DMS114 treated with DMSO at 0.1 percent for 48 hours (cell line): ENCODE measurements at regions not wholly inside any gene's neighbourhood (a gene's known extent, or its start where the extent isn't known, plus 50 kb on each side); places are given as distances from the start of the nearest gene placed in this dataset.

Source experiments
- DNase-seq: peaks from one replicate; lab custom pipeline; 2025; ENCODE audit not compliant: unreplicated experiment; lab: John Stamatoyannopoulos, UW

GRCh38 chr1:58861506-58861905 lies 77.7 kb upstream of the JUN start:
- no peak for DNase-seq

GRCh38 chr1:58862728-58863385 lies 79.0 kb upstream of the JUN start:
- no peak for DNase-seq

GRCh38 chr1:58864654-58865053 lies 80.8 kb upstream of the JUN start:
- DNase-seq: no peak

- DNase-seq: no peak
Observed at GRCh38 chr1:58866578-58866977, 82.7 kb upstream of the JUN start.

- no peak for DNase-seq
Observed at GRCh38 chr1:58869638-58870297, 85.9 kb upstream of the JUN start.

- no peak for DNase-seq
Observed at GRCh38 chr1:58870298-58870676, 86.4 kb upstream of the JUN start.

- DNase-seq: no peak
Observed at GRCh38 chr1:58874342-58874741, 90.5 kb upstream of the JUN start.

GRCh38 chr1:58874757-58875755 lies 91.2 kb upstream of the JUN start:
- no peak for DNase-seq

- DNase-seq: no peak
Observed at GRCh38 chr1:58879464-58879863, 95.6 kb upstream of the JUN start.

GRCh38 chr1:58880592-58880991 lies 96.7 kb upstream of the JUN start:
- DNase-seq: no peak

- DNase-seq: no peak
Observed at GRCh38 chr1:58881471-58881994, 97.7 kb upstream of the JUN start.

- DNase-seq: no peak
Observed at GRCh38 chr1:58882322-58882948, 98.6 kb upstream of the JUN start.

- DNase-seq: no peak
Observed at GRCh38 chr1:58883037-58883887, 99.4 kb upstream of the JUN start.

GRCh38 chr1:58883888-58884482 lies 100.1 kb upstream of the JUN start:
- no peak for DNase-seq

- no peak for DNase-seq
Observed at GRCh38 chr1:58884706-58885661, 101.1 kb upstream of the JUN start.

- DNase-seq: no peak
Observed at GRCh38 chr1:58885998-58886397, 102.2 kb upstream of the JUN start.

- no peak for DNase-seq
Observed at GRCh38 chr1:58886611-58887010, 102.8 kb upstream of the JUN start.

GRCh38 chr1:58887059-58887458 lies 103.2 kb upstream of the JUN start:
- DNase-seq: no peak

- no peak for DNase-seq
Observed at GRCh38 chr1:58888833-58889232, 105.0 kb upstream of the JUN start.
